Body of pancreas (tissue), 4 donors: ENCODE measurements at regions not wholly inside any gene's neighbourhood (a gene's known extent, or its start where the extent isn't known, plus 50 kb on each side); places are given as distances from the start of the nearest gene placed in this dataset.

Experiments
- CTCF ChIP-seq, 7 experiments: fragments of 450-650 bp in 4 of 7; fragments of 200-600 bp in 3 of 7; sonication (generic) in 3 of 7; IDR thresholded peaks; one replicate each; pipeline ENCODE4 v1.5.1; 2016 to 2019; ENCODE audit warnings: antibody characterized with exemption in 7 of 7
- POLR2A ChIP-seq, 3 donors: fragments of 450-650 bp; IDR thresholded peaks; one replicate each; pipeline ENCODE4 v1.6.1; 2016; ENCODE audit warnings: antibody characterized with exemption in 3 of 3, mild to moderate bottlenecking in 2 of 3

- no peak for TF ChIP-seq POLR2A (IDR thresholded peaks at IDR 0.05)
- TF ChIP-seq CTCF (IDR thresholded peaks at IDR 0.05), result no peak
Observed at GRCh38 chr17:6919158-6919557, 76.7 kb upstream of the ALOX12 start.
